DMS 273 (cell line): ENCODE measurements at regions not wholly inside any gene's neighbourhood (a gene's known extent, or its start where the extent isn't known, plus 50 kb on each side); places are given as distances from the start of the nearest gene placed in this dataset.
A peak's percentile ranks its signal among the peaks of the same experiment; 100 is the strongest.
"Not testable (repeated sequence)": the region's sequence is repeated elsewhere in the genome, so short reads cannot be mapped to it uniquely, and the experiment has no call there.

Source experiments
- DNase-seq: peaks from one replicate; lab custom pipeline; 2025; ENCODE audit not compliant: unreplicated experiment; lab: John Stamatoyannopoulos, UW

DNA sequence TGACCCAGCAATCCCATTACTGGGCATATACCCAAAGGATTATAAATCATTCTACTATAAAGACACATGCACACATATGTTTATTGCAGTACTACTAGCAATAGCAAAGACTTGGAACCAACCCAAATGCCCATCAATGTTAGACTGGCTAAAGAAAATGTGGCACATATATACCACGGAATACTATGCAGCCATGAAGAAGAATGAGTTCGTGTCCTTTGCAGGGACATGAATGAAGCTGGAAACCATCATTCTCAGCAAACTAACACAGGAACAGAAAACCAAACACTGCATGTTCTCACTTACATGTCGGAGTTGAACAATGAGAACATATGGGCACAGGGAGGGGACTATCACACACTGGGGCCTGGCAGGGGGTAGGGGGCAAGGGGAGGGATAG is 183.0 kb downstream of the HACE1 start:
- not testable (repeated sequence) for DNase-seq

DNA sequence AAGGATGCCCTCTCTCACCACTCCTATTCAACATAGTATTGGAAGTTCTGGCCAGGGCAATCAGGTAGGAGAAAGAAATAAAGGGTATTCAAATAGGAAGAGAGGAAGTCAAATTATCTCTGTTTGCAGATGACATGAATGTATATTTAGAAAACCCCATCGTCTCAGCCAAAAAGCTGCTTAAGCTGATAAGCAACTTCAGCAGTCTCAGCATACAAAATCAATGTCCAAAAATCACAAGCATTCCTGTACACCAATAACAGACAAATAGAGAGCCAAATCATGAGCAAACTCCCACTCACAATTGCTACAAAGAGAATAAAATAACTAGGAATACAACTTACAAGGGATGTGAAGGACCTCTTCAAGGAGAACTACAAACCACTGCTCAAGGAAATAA is 184.6 kb downstream of the HACE1 start:
- not testable (repeated sequence) for DNase-seq

DNA sequence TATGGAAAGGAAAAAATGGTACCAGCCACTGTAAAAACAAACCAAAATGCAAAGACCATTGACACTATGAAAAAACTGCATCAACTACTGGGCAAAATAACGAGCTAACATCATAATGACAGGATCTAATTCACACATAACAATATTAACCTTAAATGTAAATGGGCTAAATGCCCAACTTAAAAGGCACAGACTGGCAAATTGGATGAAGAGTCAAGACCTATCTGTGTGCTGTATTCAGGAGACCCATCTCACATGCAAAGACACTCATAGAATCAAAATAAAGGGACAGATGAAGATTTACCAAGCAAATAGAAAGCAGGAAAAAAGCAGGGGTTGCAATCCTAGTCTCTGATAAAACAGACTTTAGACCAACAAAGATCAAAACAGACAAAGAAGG is 186.6 kb downstream of the HACE1 start:
- not testable (repeated sequence) for DNase-seq

DNA sequence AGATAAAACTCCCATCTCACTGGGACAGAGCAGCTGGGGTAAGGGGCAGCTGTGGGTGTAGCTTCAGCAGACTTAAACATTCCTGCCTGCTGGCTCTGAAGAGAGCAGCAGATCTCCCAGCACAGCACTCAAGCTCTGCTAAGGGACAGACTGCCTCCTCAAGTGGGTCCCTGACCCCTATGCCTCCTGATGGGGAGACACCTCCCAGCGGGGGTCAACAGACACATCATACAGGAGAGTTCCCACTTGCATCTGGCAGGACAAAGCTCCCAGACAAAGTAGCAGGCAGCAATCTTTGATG is 188.2 kb downstream of the HACE1 start:
- not testable (repeated sequence) for DNase-seq

DNA sequence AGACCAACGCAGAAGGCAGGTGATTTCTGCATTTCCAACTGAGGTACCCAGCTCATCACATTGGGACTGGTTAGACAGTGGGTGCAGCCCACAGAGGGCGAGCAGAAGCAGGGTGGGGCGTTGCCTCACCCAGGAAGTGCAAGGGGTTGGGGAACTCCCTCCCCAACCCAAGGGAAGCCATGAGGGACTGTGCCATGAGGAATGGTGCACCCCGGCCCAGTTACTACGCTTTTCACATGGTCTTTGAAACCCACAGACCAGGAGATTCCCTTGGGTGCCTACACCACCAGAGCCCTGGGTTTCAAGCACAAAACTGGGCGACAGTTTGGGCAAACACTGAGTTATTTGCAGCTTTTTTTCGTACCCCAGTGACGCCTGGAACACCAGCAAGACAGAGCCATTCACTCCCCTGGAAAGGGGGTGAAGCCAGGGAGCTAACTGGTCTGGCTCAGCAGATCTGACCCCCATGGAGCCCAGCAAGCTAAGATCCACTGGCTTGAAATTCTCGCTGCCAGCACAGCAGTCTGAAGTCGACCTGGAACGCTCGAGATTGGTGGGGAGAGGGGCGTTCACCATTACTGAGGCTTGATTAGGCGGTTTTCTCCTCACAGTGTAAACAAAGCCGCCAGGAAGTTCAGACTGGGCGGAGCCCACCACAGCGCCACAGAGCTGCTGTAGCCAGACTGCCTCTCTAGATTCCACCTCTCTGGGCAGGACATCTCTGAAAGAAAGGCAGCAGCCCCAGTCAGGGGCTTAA is 188.7 kb downstream of the HACE1 start:
- DNase-seq, result not testable (repeated sequence)

DNA sequence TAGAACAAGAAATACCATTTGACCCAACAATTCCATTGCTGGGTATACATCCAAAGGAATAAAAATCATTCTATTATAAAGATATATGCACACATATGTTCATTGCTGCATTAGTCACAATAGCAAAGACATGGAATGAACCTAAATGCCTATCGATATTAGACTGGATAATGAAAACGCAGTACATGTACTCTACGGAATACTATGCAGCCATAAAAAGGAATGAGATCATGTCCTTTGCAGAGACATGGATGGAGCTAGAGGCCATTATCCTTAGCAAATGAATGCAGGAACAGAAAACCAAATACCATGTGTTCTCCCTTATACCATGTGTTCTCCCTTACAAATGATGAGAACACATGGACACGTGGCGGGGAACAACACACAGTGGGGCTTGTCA is 190.2 kb downstream of the HACE1 start:
- DNase-seq, result no peak

DNA sequence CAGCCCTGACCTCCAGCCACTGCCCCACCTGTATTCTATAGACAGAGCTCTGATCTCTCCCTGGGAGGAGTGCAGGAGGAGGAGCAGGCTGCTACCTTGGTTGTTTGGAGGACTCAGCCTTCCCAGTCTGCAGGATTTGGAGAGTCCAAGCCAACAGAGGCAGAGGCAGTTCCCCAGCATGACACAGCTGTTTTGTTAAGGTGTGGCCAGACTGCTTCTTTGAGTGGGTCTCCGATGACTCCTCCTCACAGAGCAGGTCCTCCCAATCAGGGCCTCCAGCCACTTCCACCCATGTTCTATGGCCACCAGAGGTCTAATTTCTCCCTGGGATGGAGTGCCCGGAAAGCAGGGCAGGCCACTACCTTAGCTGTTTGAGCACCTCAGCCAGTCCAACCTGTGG is 203.5 kb downstream of the HACE1 start:
- DNase-seq, result no peak

DNA sequence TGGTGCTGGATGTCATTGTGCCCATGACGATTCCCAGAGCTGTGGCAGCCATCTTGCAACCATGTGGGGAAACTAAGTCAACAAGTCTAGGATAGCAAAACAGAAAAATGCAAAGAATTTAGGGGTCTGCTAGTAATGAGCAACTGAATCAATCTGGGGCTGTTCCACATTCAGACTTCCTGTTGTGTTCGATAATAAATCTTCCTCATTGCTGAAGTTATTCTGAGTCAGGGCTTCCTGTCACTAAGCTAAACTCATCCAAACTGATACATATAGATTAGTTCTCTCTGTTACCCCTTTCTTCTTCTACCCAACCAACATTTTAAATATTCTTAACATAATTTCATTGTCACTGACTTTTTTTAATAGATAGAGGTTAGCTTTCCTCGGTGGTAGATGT is 205.9 kb downstream of the HACE1 start:
- no peak for DNase-seq

DNA sequence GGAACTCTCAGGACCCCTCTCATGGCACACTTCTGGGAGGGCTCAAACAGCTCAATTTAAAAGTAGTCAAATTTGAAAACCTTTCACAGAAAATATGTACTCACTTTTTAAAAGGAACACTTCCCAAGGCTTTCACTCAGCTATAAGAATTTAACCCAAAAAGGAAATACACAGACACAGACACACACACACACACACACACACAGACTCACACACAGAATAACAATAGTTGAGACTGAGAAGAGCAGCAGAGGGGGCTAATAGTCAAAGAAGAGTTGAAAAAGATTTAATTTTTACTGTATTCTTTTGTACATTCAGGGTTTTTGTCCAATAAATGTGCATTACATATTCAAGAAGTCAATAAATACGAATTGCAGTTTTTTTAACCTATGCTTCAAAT is 211.4 kb downstream of the HACE1 start:
- no peak for DNase-seq

DNA sequence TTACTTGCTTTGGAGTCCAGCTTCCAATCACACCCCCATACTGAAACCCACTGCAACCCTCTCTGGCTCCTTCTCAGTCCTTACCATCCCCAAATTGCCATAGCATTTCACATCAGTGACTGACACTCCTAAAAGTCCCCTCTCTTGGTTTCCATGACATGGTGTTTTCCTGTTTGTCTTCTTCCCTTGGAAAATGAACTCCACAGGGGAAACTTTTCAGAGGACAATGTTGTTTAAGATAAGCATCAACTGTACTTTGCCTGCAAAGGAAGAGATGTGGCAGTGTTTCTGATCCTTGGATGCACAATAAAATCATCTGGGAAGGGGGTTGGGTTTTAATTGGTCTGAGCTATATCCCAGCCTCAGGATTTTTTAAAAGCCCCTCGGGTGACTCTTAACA is 214.9 kb downstream of the HACE1 start:
- DNase-seq, result no peak

DNA sequence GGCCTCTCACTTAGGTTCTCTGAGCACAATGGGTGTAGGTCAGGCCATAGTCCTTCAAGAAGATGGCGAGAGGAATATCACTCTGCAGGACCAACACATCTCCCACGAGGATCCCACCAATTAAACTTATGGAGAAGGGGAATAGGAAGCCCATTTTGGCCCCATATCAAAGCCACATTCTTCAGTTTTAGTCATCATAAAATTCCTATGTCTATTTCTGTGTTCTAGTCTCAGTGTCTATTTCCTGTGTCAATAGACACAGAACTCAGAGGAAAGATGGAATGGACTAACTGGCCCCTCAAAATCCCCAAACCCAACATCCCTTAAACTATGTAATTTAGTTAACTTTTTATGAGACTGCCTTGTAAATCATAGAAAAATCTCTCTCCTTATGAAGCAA is 216.8 kb downstream of the HACE1 start:
- DNase-seq, result no peak

DNA sequence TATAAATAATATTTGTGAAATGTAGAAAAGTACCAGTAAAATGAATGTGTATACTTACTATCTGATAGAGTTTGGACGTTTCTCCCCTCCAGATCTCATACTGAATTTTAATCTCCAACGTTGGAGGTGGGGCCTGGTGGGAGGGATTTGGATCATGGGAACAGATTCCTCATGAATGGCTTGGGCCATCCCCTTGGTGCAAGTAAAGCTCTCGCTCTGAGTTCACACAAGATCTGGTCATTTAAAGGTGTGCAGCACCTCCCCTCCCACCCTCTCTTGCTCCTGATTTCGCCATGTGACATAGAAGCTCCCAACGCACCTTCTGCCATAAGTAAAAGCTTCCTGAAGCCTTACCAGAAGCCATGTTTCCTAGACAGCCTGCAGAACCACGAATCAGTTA is 219.0 kb downstream of the HACE1 start:
- no peak for DNase-seq

DNA sequence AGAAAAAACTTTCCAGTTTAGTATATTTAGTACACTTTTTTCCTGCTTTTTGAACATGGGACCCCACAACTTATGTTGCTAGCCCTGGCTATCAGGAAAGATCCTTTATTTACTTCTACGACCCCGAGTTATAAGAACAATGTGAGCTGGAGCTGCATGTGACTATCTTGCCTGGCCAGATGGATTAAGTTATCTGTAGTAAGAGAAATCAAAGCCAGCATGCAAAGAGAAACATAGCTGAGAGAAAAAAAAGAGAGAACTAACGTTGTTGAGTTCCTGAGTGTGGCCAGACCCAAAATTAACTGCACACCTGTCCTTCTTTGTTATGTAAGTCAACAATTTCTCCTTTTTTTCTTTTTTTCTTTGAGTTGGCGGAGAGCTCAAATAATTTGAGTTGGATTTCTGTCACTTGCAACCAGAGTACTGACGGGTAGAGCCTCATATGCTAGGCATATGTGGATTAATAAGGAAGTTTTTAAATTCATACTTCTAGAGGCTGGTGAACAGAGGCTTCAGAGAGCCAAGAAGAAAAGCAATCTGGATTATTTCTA is 219.5 kb downstream of the HACE1 start:
- no peak for DNase-seq

DNA sequence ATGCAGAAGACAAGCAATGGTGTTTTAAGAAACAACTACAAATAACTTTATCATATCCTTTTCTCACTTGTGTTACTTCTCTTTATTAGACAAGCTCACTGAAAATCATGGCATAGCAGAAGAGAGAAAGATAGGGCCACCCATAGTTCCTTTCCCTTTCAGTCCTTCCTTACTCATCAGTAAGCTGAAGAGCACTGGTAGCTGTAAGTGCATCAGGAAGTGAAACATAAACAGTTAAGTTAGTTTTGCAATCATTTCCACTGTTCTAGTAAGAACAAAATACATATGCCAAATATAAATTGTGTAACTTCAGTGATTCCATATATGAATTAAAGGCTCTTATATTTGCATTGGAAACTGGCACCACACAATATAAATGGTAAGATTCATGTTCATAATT is 220.1 kb downstream of the HACE1 start:
- no peak for DNase-seq

DNA sequence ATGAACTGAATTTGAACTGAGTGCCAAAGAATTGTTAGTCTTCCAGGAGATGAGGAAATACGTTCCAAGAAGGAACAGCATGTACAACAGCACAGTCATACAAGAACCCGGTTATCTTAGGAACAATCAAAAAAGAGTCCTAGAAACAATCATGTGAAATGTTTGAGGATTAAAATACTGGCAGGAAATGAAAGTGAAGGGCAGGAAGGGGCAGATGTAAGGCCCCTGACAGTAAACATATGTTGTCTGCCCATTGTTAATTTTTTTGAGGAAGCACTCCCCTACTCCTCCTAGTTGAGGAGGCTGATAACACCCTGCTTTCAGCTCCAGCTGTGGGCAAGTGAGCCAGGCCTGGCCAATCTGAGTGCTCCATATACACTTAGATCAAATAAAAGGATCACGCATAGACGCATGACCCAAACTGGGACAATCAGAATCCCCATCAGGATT is 220.9 kb downstream of the HACE1 start:
- no peak for DNase-seq

DNA sequence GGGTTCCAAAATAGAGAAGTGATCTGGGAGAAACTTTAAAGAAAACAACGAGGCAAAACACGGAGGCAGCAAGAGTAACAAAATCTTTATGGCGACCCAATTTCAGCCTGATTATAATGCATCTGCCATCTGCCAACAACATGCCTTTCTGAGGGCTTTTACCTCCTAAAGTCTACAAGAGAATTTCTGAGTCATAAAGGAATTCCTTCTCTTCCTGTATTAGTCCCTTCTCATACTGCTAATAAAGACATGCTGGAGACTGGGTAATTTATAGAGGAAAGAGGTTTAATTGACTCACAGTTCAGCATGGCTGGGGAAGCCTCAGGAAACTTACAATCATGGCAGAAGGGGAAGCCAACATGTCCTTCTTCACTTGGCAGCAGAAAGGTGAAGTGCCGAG is 226.6 kb downstream of the HACE1 start:
- DNase-seq, result no peak

DNA sequence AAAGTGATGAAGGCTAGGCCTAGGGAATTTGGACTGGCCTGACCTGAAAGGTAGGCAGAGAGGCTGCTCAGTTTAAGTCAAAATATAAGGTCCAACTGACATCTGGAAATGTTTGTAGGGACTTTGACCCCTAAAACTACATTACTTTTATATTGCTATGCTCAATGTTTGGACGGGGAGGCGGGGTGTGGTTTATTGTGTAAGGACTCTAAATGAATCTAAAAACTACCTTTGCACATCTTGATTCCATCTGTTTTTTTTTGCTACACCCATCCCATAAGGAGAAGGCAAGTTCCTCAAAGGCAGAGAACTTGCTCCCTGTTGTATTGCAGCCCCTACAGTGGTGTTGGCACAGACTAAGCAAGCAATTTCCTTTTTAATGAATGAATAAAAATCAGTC is 227.1 kb downstream of the HACE1 start:
- no peak for DNase-seq

DNA sequence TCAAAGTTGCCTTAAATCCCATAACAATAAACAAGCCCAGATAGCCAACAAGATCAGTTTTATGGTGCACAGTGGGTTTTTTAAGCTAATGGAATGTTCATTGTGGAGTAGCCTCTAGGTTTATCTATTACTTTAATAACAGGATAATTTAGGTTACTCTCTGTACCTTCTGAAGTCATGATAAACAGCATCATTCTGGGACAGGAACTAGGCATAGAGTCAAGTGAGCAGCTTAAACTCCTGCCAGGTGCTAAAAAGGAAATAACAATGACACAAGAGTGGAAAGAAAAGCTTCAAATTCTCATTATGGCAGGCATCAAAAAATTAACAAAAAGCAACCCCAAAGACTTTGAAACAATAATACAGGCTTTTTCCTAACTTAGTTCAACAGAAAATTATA is 228.8 kb downstream of the HACE1 start:
- DNase-seq, result no peak

DNA sequence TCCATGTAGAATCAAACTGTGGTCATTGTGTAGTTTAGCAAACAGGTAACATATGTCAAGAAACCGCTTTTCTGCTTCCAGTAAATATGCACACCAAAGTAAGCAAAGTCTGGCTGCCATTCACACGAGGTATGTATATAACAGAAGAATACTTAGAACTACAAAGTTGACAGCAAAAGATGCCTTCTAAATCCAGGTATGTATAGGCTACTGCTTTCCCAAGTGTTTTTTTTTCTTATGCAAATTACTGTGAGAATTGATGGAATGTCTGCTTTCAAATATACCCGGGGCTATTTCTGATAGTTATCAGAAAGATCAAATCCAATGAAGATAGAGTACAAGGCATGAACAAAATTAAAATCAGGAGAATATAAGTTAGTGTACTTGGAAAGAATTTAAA is 229.2 kb downstream of the HACE1 start:
- no peak for DNase-seq

DNA sequence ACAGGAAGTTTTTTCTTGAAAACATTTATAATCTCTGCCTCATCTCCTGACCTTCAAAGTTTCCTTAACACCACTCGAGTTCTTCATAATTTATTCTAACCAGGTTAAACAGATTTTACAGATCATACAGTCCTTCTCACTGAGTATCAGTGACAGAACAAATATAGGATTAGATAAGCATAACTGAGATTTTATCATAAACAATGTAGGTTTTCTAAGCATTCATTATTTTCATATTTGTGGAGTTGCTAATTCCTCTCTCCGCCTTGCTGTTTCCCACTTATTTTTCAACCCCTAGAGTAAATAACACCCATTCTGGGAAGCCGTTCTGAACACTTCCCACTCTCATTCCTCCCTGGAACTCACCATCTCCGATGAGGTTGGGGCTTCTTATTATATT is 229.9 kb downstream of the HACE1 start:
- DNase-seq, result no peak

DNA sequence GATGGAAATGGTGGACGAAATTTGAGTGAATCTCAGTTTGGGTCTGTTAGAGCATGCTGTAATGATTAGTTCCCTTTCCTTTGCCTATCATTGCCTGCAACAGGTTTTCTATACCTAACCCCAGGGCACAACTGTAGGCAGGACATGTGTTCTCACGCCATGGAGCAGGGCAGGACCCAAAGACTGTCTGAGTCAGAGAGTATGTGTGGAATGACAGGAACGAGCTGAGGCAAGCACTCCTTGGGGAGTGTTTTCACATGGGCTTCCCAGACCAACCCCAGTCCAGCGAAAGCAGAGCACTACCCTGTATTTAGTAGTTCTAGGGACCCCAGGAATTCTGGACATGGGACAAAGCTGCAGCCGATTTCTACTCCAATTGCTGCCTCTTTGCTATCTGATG is 234.2 kb downstream of the HACE1 start:
- no peak for DNase-seq

DNA sequence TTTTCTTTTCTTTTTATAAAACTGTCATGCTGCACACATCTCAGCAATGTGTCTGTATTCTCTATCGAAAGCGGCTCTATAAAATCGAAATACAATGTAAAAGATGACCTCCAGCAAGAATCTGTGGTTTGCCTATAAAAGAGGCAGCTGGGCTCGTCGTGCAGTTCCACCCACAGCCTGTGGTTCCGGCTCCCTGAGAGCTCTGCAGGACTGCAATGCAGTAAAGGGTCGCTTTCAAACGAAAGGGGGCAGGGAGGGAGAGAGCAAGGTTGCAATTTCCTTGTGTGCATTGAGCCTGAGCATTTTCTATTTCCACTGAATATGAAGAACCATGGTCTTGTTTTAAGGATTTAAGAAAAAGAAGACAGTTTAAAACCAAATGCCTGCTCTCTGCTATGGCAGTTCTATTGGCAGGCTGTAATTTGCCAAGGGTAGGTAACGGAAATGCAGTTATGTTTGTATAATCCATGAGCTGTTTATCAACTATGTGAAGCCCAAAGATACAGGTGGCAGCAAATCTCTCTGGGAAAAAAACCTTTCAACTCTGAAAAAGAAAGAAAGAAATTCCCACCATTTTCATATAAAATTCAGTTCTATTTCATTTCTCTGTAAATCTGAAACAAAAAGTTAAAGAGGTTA is 236.5 kb downstream of the HACE1 start:
- DNase-seq, result peak; percentile 18

DNA sequence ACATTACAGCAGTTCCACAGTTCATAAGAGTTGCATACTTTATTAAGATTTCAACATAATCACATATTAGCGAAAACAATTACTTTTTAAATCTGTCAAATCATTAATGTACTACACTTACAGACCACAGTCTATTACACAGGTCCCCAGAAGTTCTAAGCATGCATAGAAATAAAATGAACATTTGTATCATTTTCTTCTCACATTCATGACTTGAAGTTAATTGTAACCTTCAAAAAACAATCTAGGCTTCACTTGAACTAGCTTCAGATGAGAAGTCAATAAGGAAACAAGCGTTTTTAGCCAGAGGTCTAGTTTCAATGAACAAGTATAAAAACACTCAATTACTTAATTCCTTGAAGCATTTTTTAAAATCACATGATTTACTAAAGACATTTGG is 238.3 kb downstream of the HACE1 start:
- no peak for DNase-seq
